Tibial nerve (tissue), 4 donors: ENCODE measurements at regions not wholly inside any gene's neighbourhood (a gene's known extent, or its start where the extent isn't known, plus 50 kb on each side); places are given as distances from the start of the nearest gene placed in this dataset.

Experiments used
- DNase-seq, 2 donors: peaks; one replicate each; pipeline ENCODE4 v3.0.0-alpha.2; 2019; ENCODE audit warnings: low spot score in 2 of 2
- H3K27ac ChIP-seq, 4 donors: fragments of 200-600 bp; sonication (generic) in 3 of 4; one replicate each; pipeline ENCODE4 v1.5.1; 2017 to 2019; ENCODE audit warnings: mild to moderate bottlenecking in 1 of 4
- H3K27me3 ChIP-seq, 2 donors: fragments of 200-600 bp; sonication (generic) in 1 of 2; one replicate each; pipeline versions ENCODE4 v1.5.1 to v1.6.0; 2017 to 2019
- H3K36me3 ChIP-seq, 3 donors: fragments of 200-600 bp; sonication (generic); one replicate each; pipeline ENCODE4 v1.5.1; 2018 to 2019
- H3K4me1 ChIP-seq, 4 donors: fragments of 200-600 bp; sonication (generic) in 3 of 4; one replicate each; pipeline ENCODE4 v1.5.1; 2017 to 2019
- H3K4me3 ChIP-seq, 4 donors: fragments of 200-600 bp; sonication (generic) in 3 of 4; one replicate each; pipeline ENCODE4 v1.5.1; 2017 to 2019; ENCODE audit warnings: mild to moderate bottlenecking in 1 of 4, moderate library complexity in 1 of 4
- H3K9me3 ChIP-seq, 4 donors: fragments of 200-600 bp; sonication (generic) in 3 of 4; one replicate each; pipeline ENCODE4 v1.5.1; 2017 to 2019
- CTCF ChIP-seq, 5 experiments: fragments of 200-600 bp in 3 of 5; fragments of 450-650 bp in 2 of 5; sonication (generic) in 3 of 5; IDR thresholded peaks; one replicate each; pipeline ENCODE4 v1.5.1; 2016 to 2019; ENCODE audit warnings: antibody characterized with exemption in 5 of 5, mild to moderate bottlenecking in 3 of 5, moderate library complexity in 2 of 5
- EP300 ChIP-seq, 2 donors: sonication (generic); formaldehyde crosslinking; IDR thresholded peaks; one replicate each; pipeline ENCODE4 v1.6.1; 2017; ENCODE audit warnings: antibody characterized with exemption in 2 of 2, mild to moderate bottlenecking in 1 of 2
- POLR2A ChIP-seq, 2 donors: fragments of 450-650 bp; IDR thresholded peaks; one replicate each; pipeline ENCODE4 v1.6.1; 2017; ENCODE audit warnings: antibody characterized with exemption in 2 of 2, mild to moderate bottlenecking in 2 of 2, moderate library complexity in 2 of 2
- WGBS, 2 donors: methylation state at CpG; one replicate each; pipeline ENCODE4 v1.1.5; 2018; 5-methylcytosine and 5-hydroxymethylcytosine counted together

DNA sequence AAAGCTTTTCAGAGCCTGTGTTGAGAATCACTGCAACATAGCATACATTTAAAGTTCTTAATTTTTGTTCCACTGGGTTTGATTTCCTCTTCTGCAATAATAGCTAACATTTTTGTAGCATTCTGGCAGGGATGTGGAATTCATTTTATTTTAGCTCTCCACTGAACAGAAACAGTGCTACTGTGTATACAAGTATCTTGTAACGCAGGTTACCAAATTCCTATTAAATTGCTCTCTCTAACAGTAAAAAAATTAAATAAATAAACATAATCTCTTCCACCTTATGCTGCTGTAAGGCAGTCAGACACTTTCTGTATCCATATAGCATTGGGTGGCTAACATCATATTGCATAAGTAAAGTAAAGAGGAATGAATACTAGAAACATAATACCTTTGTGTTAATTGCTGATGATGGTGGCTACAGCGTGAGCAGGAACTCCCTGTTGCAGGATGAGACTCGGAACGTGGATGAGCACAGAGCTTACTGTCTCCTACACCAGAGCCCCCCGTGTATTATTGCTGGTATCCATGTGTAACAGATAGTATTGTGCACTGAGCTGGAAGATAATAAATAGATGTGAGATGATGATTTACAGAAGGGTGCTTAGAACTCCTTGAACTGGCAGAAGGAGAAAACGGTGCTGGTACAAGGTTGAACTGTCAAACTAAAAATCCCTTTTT lies 276.9 kb upstream of the SNX7 start:
- 60 to 79% methylated on average over 6 of the region's 6 CpGs for WGBS, 2 donors
- no peaks in the 10 kb centered on the region for H3K9me3 ChIP-seq
- TF ChIP-seq CTCF (IDR thresholded peaks at IDR 0.05) (no peak), POLR2A (IDR thresholded peaks at IDR 0.05) (no peak), EP300 (IDR thresholded peaks at IDR 0.05) (no peak)
- no peak for DNase-seq
- H3K4me3 ChIP-seq, result no peak overlapping the region
- no peaks in the 10 kb centered on the region for H3K27me3 ChIP-seq
- no peak overlapping the region for H3K27ac ChIP-seq
- H3K4me1 ChIP-seq, result peaks cover 0 to 27% (median 2%) of the 10 kb centered on the region in 4 donors
- no peaks in the 10 kb centered on the region for H3K36me3 ChIP-seq

- H3K4me1 ChIP-seq, result peaks cover 0 to 16% (median 2%) of the 10 kb centered on the region in 4 donors
- DNase-seq, result no peak
- no peaks in the 10 kb centered on the region for H3K36me3 ChIP-seq
- no peaks in the 10 kb centered on the region for H3K9me3 ChIP-seq
- no peak overlapping the region for H3K27ac ChIP-seq
- H3K4me3 ChIP-seq, result no peak overlapping the region
- TF ChIP-seq POLR2A (IDR thresholded peaks at IDR 0.05) (no peak), EP300 (IDR thresholded peaks at IDR 0.05) (no peak), CTCF (IDR thresholded peaks at IDR 0.05) (no peak)
- 57 to 58% methylated on average over 5 of the region's 5 CpGs for WGBS, 2 donors
- H3K27me3 ChIP-seq, result no peaks in the 10 kb centered on the region
These were observed 278.4 kb upstream of the SNX7 start for GRCh38 chr1:98382986-98383740.

DNA sequence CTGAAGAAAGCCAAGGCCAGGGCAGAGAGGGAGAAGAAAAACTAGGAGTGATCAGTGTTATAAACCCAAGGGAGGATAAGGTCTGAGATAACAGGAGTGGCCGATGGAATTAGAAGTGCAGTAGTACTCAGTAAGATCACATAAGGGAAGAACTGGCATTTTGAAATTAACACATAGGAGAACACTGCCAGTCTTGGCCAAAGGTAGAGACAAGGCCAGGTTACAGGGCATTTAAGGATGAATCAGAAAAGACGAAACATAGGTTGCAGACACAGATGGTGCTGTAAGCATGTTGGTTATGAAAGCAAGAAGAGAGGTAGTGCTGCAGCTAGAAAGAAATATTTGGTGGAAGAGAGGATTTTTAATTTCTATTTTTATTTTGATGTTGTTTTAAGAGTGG lies 278.9 kb upstream of the SNX7 start:
- Histone ChIP-seq H3K4me1 (peaks cover 0 to 11% (median under 1%) of the 10 kb centered on the region in 4 donors), H3K27ac (no peak overlapping the region), H3K4me3 (no peak overlapping the region), H3K36me3 (no peaks in the 10 kb centered on the region), H3K9me3 (no peaks in the 10 kb centered on the region), H3K27me3 (no peaks in the 10 kb centered on the region)
- 92 to 93% methylated on average over 2 of the region's 2 CpGs for WGBS, 2 donors
- no peak for DNase-seq
- TF ChIP-seq CTCF (IDR thresholded peaks at IDR 0.05), result no peak
- TF ChIP-seq POLR2A (IDR thresholded peaks at IDR 0.05), result no peak
- no peak for TF ChIP-seq EP300 (IDR thresholded peaks at IDR 0.05)

DNA sequence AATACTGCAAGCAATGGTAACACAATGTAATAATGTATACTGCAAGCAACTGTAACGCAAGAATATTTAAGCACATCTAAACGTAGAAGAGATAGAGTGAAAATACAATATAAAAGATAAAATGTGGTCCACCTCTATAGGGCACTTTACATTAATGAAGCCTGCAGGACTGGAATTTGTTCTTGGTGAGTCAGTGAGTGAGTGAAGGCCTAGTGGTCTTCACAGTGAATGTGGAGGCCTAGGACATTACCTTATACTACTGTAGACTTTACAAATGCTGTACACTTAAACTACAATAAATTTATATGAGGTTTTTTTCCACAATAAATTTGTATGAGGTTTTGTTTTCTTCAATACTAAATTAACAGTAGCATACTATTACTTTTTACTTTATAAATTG lies 287.4 kb upstream of the SNX7 start:
- Histone ChIP-seq H3K27me3 (no peaks in the 10 kb centered on the region), H3K9me3 (no peaks in the 10 kb centered on the region), H3K27ac (no peak overlapping the region), H3K36me3 (no peaks in the 10 kb centered on the region), H3K4me1 (no peaks in the 10 kb centered on the region), H3K4me3 (no peak overlapping the region)
- 92 to 95% methylated on average over 2 of the region's 2 CpGs for WGBS, 2 donors
- DNase-seq, result no peak
- TF ChIP-seq CTCF (IDR thresholded peaks at IDR 0.05) (no peak), POLR2A (IDR thresholded peaks at IDR 0.05) (no peak)

DNA sequence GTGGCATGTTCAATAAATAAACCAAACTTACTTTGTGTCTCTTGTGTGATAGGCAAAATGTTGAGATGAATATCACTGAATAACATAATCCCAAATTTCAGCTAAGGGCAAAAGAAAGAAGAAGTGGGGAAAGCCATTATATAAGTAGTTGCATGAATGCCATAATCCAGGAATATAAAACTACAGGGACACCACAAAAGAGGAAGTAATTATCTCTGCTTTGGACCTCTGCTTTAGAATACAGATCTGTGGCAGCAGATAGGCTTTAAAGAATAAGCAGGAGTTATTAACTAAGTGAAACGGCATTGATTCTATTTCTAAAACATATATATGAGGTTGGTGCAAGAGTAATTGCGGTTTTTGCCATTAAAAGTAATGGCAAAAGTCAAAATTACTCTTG lies 288.5 kb upstream of the SNX7 start:
- no peak for DNase-seq
- no peaks in the 10 kb centered on the region for H3K36me3 ChIP-seq
- H3K27ac ChIP-seq, result no peak overlapping the region
- H3K27me3 ChIP-seq, result no peaks in the 10 kb centered on the region
- TF ChIP-seq EP300 (IDR thresholded peaks at IDR 0.05) (no peak), POLR2A (IDR thresholded peaks at IDR 0.05) (no peak), CTCF (IDR thresholded peaks at IDR 0.05) (no peak)
- 90 to 94% methylated on average over 2 of the region's 2 CpGs for WGBS, 2 donors
- no peaks in the 10 kb centered on the region for H3K4me1 ChIP-seq
- H3K4me3 ChIP-seq, result no peak overlapping the region
- H3K9me3 ChIP-seq, result no peaks in the 10 kb centered on the region
